CD4-positive, alpha-beta T cell treated with Interleukin-2 at 100 ng/mL for 4 hours (primary cell): ENCODE measurements at regions not wholly inside any gene's neighbourhood (a gene's known extent, or its start where the extent isn't known, plus 50 kb on each side); places are given as distances from the start of the nearest gene placed in this dataset.
"Not testable (repeated sequence)": the region's sequence is repeated elsewhere in the genome, so short reads cannot be mapped to it uniquely, and the experiment has no call there.

Source experiments
- DNase-seq: peaks from one replicate; pipeline ENCODE4 v3.0.0-alpha.2; 2020; ENCODE audit warnings: low spot score

DNA sequence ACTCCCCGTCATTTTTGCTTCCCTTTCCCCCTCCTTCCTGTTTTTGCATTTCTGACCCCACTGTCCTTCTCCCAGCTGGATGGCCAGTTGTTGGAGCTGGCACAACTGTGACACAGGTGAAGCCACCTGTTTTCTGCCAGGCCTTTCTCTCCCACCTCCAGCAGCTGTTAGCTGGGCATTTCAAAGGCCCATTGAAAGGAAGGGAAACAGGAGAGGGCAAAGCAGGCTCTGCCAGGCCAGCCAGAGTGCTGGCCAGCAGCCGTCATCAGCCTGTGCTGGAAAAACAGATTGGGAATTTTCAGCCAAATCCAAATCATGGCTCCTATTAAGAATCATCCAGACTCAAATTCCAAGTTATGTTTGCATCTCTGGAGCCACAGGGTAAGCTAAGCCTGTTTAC is 155.2 kb upstream of the C2CD4B start:
- DNase-seq, result no peak

DNA sequence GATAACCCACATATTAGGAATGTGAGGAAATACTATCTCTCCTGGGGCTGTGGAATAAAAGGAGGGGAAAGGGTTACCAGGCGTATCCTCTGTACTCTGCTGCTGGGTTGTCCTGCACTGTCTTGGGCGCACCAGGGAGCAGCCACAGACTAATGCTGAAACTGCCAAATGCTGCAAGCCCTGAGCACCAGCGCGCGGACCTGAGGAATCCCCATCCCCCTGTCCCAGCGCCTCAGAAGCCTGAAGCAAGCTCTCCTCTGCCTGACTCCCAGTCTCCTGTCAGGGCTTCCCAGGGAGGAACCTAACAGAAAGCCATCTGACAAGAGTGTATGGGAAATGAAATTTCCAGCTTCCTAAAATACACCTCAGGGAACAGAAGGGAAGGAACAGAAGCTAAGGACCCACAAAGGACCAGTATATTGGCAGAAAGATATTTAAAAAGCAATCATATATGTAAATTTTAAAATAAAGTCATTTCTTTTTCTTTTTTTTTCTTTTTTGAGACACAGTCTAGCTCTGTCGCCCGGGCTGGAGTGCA is 158.3 kb upstream of the C2CD4B start:
- no peak for DNase-seq

- no peak for DNase-seq
Observed at GRCh38 chr15:62324382-62324781, 159.3 kb upstream of the C2CD4B start.

GRCh38 chr15:62325597-62325996 is 160.5 kb upstream of the C2CD4B start:
- DNase-seq, result no peak

DNA sequence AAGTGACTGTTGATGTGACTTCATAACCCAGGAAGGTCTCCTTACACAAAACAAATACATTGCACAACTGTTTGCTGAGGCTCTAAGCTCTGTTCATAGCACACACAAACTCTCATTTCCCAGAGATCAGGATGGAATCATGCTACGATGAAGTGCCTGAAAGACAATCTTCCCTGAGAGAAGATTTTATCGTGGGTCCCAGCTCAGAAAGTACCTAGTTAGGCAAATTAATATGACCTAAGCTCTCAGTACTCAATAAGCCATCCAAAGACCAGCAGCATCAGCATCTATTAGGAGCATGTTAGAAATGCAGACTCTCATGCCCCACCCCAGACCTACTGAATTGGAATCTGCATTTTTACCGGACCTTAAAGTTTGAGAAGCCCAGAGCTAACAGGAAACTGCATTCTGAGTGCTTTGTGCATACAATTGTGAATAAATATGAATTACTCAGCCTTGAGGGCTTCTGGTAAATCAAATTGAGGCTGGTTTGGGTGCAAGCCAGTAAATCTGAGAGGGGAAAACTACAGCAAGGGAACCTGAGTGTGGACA is 161.5 kb upstream of the C2CD4B start:
- DNase-seq, result no peak

DNA sequence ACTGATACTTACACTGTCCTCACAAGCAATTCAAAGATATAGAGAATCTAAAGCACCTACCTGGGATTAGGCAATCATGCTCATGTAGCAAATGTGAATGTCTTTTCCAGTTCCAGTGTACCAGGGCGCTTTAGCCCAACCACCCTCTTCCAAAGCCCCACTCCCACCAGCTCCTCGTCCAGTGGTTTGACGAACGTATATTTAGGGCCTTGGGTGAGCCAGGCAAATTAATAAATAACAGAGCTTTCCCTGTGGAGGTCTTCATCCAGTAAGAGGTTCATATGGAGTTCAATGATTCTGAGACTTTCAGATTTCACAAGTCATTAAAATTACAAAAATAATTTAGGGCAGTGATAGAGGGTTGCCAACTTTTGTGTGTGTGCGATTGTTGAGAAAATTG is 162.3 kb upstream of the C2CD4B start:
- DNase-seq, result no peak

GRCh38 chr15:62332472-62332871 is 167.4 kb upstream of the C2CD4B start:
- not testable (repeated sequence) for DNase-seq

DNA sequence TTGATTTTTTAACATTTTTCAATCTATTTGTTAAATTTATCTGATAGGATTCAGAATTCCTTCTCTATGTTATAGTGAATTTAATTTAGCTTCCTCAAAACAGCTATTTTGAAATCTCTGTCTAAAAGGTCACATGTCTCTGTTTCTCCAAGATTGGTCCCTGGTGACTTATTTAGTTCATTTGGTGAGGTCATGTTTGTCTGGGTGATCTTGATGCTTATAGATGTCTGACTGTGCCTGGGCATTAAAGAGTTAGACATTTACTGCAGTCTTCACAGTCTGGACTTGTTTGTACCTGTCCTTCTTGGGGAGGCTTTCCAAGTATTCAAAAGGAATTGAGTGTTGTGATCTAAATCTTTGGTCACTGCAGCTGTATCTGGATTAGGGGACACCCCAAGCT is 169.5 kb upstream of the C2CD4B start:
- no peak for DNase-seq

GRCh38 chr15:62337934-62338333 is 172.8 kb upstream of the C2CD4B start:
- DNase-seq, result no peak

- DNase-seq, result no peak
Observed at GRCh38 chr15:62338497-62338896, 173.4 kb upstream of the C2CD4B start.

GRCh38 chr15:62342959-62343358 is 177.9 kb upstream of the C2CD4B start:
- DNase-seq, result no peak

- DNase-seq, result no peak
Observed at GRCh38 chr15:62343397-62343796, 178.3 kb upstream of the C2CD4B start.

DNA sequence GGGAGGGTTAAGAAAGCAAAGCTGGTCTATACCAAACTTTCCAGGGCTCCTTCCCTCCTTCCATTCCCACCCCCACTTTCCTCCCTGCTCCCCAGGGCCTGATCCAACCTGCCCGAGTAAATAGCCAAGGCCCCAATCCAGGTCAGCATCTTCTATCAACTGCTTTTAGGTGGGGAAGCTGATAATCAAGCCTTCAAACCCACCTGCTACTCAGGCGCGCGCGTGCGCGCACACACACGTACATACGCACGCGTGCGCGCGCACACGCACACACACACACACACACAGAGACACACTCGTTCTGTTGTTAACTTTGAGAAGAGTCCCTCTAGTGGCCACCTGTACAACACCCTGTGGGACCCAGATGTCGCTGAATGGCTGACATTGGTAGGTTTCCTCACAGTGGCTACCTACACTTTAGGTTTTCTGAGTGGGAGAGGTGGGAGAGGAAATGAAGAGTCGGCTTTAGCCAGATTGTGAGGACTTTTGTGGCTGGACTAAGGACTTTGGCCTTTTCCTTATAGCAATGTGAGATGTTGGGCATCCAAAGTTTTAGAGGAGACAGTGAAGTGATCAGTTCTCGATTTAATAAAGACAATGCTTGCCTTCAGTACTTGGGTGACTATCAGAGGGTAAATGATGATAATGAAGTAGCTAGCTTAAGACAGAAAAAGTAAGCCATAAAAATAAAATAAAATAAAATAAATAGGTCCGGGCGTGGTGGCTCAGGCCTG is 179.9 kb upstream of the C2CD4B start:
- DNase-seq, result peak; percentile 66

GRCh38 chr15:62346168-62346567 is 181.1 kb upstream of the C2CD4B start:
- no peak for DNase-seq

GRCh38 chr15:62348118-62348517 is 183.0 kb upstream of the C2CD4B start:
- no peak for DNase-seq

GRCh38 chr15:62348623-62349022 is 183.5 kb upstream of the C2CD4B start:
- DNase-seq, result no peak

DNA sequence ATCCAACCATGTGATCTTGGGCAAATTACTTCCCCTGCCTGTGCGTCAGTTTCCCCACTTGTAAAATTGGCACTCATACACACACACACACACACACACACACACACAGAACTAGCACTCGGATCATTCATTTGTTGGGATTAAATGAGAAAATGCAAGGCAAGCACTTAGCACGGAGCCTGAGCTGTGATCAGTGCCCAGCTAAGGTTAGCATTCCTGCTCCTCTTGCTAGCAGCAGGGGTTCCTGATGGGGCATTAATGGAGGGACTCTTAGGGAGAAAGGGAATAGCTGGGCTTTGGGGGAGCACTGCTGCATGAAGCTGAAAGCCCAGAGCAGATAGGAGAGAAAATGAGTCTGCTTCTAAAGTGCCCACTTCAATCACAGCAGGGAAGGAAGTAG is 187.7 kb upstream of the C2CD4B start:
- no peak for DNase-seq

DNA sequence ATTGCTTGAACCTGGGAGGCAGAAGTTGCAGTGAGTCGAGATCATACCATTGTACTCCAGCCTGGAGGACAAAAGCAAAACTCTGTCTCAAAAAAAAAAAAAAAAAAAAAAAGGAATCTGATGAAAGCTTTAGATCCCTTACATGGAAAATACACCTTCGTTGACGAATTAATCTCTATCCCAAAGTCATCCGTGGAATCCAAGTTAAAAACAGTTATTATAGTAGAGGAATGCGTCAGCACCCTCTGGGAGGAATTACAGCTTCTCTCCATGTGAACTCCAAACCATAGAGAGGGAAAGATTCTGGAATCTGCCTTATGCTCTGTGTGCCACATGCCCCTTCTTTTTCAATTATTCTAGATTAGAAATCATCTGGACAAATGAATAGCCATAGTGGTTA is 192.3 kb upstream of the C2CD4B start:
- DNase-seq, result no peak

DNA sequence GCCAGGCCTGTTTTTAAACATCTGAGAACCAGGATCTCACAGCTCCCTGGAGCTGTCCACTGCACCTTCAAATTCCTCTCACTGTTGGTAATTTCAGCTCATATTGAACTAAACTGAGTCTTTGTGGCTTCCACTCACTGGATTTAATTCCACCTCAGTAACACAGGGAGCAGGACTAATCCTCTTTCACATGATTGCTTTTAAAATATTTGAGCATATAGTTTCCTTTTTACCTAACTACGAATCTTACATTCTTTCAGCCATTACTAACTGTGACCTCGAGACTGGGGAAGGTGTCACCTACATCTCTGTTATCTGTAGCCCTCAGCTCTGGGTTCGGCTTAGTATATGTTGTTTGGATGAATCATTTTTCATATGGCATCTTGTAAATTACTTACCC is 194.3 kb upstream of the C2CD4B start:
- no peak for DNase-seq

DNA sequence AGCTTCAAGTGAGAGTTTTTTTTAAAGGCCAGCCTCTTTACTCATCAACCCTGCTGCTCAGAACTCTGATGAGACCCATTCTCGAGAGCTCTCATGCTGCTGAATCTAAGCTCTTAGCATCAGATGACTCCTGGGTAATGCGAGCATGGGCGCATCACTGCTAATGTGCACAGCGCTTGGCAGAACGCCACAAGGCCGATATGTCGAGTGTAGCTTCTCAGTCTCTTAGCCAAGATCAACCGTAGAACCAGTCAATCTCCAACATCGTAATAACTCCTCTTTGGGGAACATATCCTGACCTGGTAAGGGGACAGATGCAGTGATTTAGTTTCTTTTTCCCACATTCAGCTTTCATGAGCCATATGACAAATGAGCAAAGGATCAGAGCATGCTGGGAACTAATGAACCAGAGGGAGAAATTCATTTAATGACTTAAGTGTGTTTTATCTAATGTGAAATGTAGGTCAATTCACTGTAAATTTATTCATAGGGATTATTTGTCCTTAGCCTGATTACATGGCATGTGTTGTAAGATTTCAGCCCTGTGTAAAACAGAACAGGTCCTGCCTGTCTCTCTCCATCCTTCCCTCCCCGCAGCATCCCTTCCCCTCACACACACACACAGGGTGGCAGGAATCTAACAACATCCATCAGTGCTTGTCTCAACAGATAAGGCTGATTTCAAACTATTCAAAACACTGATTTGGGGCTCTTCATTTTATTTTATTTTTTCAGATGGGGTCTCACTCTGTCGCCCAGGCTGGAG is 195.4 kb upstream of the C2CD4B start:
- DNase-seq, result no peak

GRCh38 chr15:62362144-62362543 is 197.1 kb upstream of the C2CD4B start:
- no peak for DNase-seq

- DNase-seq, result no peak
Observed at GRCh38 chr15:62362608-62363007, 197.5 kb upstream of the C2CD4B start.

- DNase-seq, result no peak
Observed at GRCh38 chr15:62363913-62364312, 198.8 kb upstream of the C2CD4B start.
